Lower leg skin (tissue), 3 donors: ENCODE measurements at regions not wholly inside any gene's neighbourhood (a gene's known extent, or its start where the extent isn't known, plus 50 kb on each side); places are given as distances from the start of the nearest gene placed in this dataset.

Experiments used
- POLR2A ChIP-seq, 2 donors: fragments of 450-650 bp; IDR thresholded peaks; one replicate each; pipeline ENCODE4 v1.6.1; 2016 to 2017; ENCODE audit warnings: antibody characterized with exemption in 2 of 2, mild to moderate bottlenecking in 1 of 2, moderate library complexity in 1 of 2
- TF ChIP-seq, protein P1 (sequence below), 3 donors: fragments of 450-650 bp; IDR thresholded peaks; one replicate each; pipeline ENCODE4 v1.5.1; 2016; ENCODE audit warnings: antibody characterized with exemption in 3 of 3, mild to moderate bottlenecking in 3 of 3, moderate library complexity in 2 of 3

DNA sequence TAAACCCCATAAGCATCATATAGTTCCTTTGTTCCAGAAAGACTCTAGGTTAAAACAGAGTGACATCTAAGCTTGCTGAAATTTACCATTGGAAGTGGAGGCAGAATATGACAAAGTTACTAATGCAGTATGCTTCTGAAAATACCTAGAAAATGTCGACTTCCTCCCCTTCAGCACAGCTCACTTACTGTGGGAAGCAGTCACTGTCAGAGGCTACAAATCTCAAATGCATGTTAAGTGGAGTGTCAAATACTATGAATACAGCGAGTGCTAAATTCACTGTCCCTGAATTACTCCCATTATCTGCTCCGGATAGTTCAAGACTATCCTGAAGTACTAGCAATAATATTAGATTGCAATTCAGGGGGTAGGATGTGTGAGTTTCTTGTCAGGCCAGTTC lies 1454.6 kb downstream of the AACS start:
- TF ChIP-seq, protein P1, sequence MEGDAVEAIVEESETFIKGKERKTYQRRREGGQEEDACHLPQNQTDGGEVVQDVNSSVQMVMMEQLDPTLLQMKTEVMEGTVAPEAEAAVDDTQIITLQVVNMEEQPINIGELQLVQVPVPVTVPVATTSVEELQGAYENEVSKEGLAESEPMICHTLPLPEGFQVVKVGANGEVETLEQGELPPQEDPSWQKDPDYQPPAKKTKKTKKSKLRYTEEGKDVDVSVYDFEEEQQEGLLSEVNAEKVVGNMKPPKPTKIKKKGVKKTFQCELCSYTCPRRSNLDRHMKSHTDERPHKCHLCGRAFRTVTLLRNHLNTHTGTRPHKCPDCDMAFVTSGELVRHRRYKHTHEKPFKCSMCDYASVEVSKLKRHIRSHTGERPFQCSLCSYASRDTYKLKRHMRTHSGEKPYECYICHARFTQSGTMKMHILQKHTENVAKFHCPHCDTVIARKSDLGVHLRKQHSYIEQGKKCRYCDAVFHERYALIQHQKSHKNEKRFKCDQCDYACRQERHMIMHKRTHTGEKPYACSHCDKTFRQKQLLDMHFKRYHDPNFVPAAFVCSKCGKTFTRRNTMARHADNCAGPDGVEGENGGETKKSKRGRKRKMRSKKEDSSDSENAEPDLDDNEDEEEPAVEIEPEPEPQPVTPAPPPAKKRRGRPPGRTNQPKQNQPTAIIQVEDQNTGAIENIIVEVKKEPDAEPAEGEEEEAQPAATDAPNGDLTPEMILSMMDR (IDR thresholded peaks at IDR 0.05), result no peak
- TF ChIP-seq POLR2A (IDR thresholded peaks at IDR 0.05), result no peak
